Transverse colon (tissue), 3 donors: ENCODE measurements at regions not wholly inside any gene's neighbourhood (a gene's known extent, or its start where the extent isn't known, plus 50 kb on each side); places are given as distances from the start of the nearest gene placed in this dataset.

ENCODE experiments used
- CTCF ChIP-seq, 5 experiments: fragments of 200-600 bp in 3 of 5; fragments of 450-650 bp in 2 of 5; sonication (generic) in 3 of 5; IDR thresholded peaks; 1 replicate in 2 of 5; 2 replicates in 3 of 5; pipeline ENCODE4 v1.5.1; 2016 to 2017; ENCODE audit warnings: antibody characterized with exemption in 5 of 5, inconsistent platforms in 3 of 5, mild to moderate bottlenecking in 2 of 5, moderate library complexity in 1 of 5
- POLR2A ChIP-seq: fragments of 450-650 bp; IDR thresholded peaks from one replicate; pipeline ENCODE4 v1.6.1; 2016; ENCODE audit warnings: antibody characterized with exemption, mild to moderate bottlenecking, moderate library complexity

GRCh38 chr5:96516631-96517071 lies 83.6 kb upstream of the PCSK1 start:
- TF ChIP-seq CTCF (IDR thresholded peaks at IDR 0.05) (no peak), POLR2A (no peak)
